ENCODE measurements at regions not wholly inside any gene's neighbourhood (a gene's known extent, or its start where the extent isn't known, plus 50 kb on each side); places are given as distances from the start of the nearest gene placed in this dataset.

DNA sequence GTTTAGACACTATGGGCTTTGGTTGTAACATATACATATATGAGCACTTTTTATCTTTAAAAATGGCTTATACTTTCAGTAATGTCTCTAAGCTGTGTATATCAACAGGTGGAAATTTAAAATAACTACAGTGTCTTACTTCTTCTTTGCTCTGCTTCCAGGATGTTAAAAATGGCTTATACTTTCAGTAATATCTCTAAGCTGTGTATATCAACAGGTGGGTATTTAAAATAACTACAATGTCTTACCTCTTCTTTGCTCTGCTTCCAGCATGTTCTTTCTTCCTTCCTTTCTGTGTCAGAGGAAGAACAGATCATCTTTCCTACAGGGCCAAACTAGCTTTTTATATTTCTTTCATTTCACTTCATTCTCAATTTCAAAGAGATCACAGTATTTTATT lies 689.6 kb downstream of the EPHA4 start:
- no peak for TF ChIP-seq ATF1 (CRISPR knock-in tag; IDR thresholded peaks at IDR 0.05)
- TF ChIP-seq NR2F6 (IDR thresholded peaks at IDR 0.05), result no peak
- TF ChIP-seq NR2F6 (CRISPR knock-in tag; IDR thresholded peaks at IDR 0.05), result no peak
- no peak for TF ChIP-seq ZFP36 (IDR thresholded peaks at IDR 0.05; ENCODE audit: borderline replicate concordance, low read depth, low read length, partially characterized antibody)
- TF ChIP-seq MYC (CRISPR knock-in tag; IDR thresholded peaks at IDR 0.05; ENCODE audit: borderline replicate concordance), result no peak
- no peak for TF ChIP-seq GFI1 (CRISPR knock-in tag; IDR thresholded peaks at IDR 0.05; ENCODE audit: borderline replicate concordance)
- no peak for TF ChIP-seq ZNF24 (IDR thresholded peaks at IDR 0.05)
- TF ChIP-seq ZSCAN9 (CRISPR knock-in tag; IDR thresholded peaks at IDR 0.05; ENCODE audit: borderline replicate concordance), result no peak
- TF ChIP-seq GLMP (CRISPR knock-in tag; IDR thresholded peaks at IDR 0.05; ENCODE audit: borderline replicate concordance), result no peak
- TF ChIP-seq NFIC (IDR thresholded peaks at IDR 0.05; ENCODE audit: low read length), result no peak
- no peak for TF ChIP-seq ZBTB8A (CRISPR knock-in tag; IDR thresholded peaks at IDR 0.05; ENCODE audit: borderline replicate concordance, low read depth)
- TF ChIP-seq ZMYM3 (CRISPR knock-in tag; IDR thresholded peaks at IDR 0.05), result no peak
- TF ChIP-seq U2AF1 (optimal IDR thresholded peaks at IDR 0.05; ENCODE audit: low read depth, low read length), result no peak
- TF ChIP-seq SIX4 (CRISPR knock-in tag; IDR thresholded peaks at IDR 0.05), result no peak
- no peak for TF ChIP-seq POLR2AphosphoS5 (IDR thresholded peaks at IDR 0.05; ENCODE audit: low read depth, low read length)
